ENCODE measurements at regions not wholly inside any gene's neighbourhood (a gene's known extent, or its start where the extent isn't known, plus 50 kb on each side); places are given as distances from the start of the nearest gene placed in this dataset.

GRCh38 chr13:44260336-44260735 lies 113.3 kb upstream of the SERP2 start:
- DNase-seq, result no peak

DNA sequence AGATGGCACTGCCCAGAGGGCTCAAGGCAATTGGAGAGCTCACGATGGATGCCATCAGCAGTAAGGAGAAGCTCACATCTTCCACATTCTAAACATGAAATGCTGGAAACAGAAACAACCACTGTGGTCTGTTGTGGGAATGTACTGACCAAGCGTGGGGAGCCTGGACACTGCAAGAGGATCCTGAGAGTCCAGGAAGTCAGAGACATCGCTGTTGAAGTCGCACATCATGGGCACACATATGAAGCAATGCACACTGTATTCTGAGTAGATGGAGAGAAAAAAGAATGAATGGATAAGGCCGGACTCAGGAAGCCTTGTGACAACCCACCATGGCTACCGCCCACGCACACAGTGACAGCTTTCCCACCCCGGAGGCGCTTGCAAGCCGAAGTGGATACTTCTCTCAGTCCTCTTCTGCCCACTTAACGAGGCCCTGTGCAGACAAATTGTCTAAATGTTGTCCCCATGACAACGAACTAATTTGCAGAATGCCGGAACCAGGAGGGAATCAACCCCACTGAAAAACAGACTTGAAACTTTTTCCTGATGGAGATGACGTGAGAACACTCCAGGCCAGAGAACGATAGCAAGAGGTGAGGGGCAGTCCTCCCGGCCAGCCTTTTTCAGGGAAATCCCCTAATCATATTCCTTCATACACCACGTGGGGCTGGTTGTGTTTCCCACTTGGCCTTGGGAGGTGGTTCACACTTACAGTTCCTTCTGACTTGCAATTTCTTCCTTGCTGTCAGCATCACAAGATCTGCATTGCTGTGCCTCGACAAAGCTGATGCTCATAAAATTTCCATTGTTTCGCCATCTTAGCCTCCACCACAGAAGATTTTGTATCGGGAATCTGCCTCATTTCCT lies 109.6 kb upstream of the SERP2 start:
- DNase-seq, result no peak

DNA sequence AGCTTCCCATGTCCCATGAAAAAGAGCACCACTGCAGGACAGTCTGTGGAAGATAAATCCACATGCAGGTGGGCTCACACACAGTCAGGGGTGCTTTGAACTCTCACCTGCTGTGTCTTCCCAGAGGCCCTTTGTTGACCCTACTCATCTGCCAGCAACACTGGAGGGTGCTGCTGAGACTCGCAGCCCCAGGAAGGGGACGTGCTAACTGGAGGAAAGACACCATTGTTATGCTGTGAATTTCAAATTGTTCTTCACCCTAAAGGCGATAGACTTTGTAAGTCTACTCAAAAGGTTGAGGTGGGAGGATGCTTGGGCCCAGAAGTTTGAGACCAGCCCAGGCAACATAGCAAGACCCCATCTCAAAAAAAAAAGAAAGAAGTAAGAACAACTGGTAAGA lies 107.3 kb upstream of the SERP2 start:
- no peak for DNase-seq

DNA sequence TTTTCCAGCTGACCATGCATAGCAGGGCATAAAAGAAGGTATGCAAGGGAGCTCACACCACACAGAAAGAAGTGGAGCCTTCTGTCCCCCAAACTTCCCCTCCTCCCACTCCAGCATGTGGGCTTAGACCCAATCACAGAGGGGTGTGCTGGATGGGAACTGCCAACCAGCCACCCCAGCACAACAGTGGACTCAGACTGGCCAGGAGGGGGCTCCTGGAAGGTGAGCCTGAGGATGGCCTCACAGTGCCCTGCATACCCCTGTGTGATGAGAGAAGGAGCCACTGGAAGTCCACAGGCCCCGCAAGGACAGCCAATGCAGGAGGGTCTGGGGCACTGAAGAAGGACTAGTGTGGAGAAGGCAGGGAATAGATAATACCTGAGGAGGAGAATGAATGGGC lies 106.9 kb upstream of the SERP2 start:
- DNase-seq, result no peak

GRCh38 chr13:44267203-44267602 lies 106.4 kb upstream of the SERP2 start:
- DNase-seq, result no peak

DNA sequence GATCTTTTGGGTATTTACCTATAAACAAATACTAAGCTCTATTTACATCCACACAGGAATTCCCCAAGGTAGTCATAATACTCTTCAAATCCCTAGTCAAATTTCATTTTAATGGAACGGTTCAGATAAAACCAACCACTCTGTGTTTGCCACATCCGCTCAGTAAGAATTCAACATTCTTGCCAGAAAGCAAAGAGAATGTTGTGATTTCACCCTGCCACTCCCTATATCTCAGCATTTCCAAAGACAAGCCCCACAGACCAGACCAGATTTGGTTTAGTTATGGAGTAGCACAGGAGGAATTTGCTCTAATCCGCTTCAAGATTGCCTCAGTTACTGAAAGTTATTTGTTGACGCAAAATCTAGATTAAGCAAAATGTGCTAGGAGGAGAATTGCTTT lies 105.6 kb upstream of the SERP2 start:
- no peak for DNase-seq

- no peak for DNase-seq
Observed at GRCh38 chr13:44268980-44269379, 104.6 kb upstream of the SERP2 start.

DNA sequence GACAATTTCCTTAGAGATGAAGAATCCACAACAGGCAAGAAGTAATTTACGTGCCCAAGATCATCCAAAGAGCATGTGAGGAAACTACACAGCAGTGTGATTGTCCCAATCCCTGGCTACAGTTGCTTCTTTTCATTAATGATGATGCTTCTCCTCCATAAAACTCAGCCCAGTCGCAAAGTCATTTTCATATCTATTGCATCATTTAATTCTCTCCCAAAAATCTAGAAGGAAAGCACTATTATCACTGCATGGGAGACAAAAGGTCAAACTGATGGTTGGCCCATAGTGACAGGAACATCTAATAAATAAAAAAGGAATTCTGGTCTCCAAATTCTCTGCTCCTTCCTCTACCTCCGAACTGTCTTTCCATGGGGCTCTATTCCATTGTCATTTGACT lies 103.5 kb upstream of the SERP2 start:
- no peak for DNase-seq

- no peak for DNase-seq
Observed at GRCh38 chr13:44271031-44271455, 102.6 kb upstream of the SERP2 start.

DNA sequence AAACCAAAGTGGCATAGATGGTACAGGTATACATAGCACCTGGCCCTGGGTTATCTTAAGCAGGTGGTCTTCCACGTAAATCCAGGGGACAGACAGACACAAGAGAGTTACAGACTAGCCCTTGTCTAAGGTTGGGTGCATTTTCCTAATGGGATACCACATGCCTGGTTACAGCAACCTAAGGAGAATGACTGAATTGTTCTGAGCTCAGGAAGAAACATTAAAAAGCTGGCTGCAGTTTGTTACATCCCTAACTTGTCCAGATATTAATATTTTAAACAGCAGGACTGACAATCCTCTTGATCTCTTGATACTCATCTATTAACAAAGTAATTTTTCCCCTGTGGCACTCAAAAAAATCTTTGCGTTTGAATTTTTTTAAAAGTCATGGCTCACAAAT lies 102.2 kb upstream of the SERP2 start:
- DNase-seq, result no peak

- no peak for DNase-seq
Observed at GRCh38 chr13:44271915-44272341, 101.7 kb upstream of the SERP2 start.

DNA sequence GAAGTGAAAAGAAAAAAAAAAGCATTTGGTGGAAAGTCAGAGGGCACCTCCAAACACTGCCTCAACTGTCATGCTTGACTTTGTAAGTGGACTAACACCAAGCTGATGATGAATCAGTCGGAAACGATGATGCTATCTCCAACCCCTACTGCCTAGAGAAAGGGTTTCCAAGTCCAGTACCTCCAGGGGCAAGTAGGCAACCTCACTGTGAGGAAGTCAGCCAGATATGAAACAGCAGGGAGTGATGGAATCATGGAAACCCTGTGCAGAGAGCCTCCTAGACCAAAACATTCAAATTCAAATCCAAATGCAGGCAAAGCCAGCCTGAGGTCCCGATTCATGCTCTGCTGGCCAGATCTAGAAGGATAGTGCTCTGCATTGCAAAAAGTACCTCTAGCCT lies 100.9 kb upstream of the SERP2 start:
- DNase-seq, result no peak

DNA sequence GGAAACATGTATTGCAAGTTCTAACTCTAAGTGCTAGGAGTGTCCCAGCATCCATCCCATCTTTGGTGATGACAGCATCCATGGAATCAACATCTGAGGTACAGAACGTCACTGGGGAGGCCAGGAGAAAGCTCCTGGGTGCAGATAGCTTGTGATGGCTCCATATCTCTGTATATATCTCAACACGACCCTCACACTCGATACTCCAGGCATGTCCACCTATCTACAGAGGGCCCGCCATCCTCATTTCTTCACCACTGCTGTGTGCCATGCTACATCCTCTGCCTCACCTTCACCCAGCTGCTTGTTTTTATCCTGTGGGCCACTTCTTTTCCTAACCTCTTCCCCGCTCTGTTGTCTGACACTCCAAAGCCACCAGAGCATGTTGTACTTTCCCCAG lies 100.4 kb upstream of the SERP2 start:
- DNase-seq, result no peak

GRCh38 chr13:44273991-44274770 lies 99.4 kb upstream of the SERP2 start:
- DNase-seq, result peak; percentile 68

DNA sequence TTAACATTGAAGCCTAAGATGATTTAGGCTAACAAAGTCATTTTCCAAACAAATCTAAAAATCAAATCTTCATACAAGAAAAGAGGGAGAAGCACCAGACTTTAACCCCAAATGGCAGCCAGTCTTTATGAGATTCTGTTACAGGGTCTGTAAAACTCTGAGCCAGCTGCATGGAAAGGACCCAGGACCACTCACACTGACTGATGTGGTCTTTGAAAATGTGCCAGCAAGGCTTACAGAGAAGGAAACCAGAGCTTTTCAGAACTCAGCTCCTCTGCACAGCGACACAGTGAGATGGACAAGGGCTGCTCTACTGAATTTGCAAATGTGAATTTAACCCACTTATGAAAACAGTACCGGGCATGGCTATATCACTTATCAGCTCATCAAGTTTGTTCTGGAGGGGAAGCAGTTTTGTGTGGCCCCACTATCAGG lies 98.8 kb upstream of the SERP2 start:
- no peak for DNase-seq

GRCh38 chr13:44275381-44275780 lies 98.2 kb upstream of the SERP2 start:
- DNase-seq, result no peak

DNA sequence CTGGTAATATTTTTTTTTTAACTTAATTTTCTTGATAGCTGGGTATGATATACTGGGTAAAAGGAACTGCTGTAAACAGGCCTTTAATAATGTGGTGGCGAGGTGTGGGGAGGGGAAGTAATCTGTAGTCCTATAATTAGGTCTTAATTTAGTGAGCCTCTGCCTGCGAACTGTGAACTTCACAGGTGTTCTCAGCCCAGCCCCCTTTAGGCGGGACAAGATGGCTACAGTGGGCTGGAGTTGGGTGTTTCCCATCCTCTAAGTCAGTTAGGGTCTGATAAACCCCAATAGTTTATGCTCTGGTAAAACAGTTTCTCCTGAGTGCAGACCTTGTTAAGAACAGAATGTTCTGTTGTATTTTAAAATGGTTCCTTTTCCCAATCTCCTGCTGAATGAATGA lies 97.6 kb upstream of the SERP2 start:
- DNase-seq, result no peak

GRCh38 chr13:44277459-44277858 lies 96.2 kb upstream of the SERP2 start:
- no peak for DNase-seq

DNA sequence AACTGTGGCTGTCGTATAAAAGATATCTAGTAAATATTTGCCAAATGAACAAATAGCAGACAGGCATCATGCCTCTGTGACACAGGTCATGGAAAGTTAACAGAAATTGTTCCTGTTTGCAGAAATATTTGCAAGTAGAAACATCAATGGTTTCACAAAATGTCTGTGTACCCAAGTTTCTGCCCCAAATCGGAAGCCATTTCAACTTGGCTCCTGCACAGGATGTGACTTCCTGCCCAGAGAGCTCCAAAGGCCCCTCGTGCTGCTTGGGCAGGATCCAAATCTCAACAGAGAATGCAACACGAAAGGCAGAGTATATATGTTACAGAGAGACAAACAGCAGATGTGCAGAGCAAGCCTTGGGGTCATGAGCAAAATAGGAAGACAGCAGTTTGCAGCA lies 95.5 kb upstream of the SERP2 start:
- DNase-seq, result no peak

DNA sequence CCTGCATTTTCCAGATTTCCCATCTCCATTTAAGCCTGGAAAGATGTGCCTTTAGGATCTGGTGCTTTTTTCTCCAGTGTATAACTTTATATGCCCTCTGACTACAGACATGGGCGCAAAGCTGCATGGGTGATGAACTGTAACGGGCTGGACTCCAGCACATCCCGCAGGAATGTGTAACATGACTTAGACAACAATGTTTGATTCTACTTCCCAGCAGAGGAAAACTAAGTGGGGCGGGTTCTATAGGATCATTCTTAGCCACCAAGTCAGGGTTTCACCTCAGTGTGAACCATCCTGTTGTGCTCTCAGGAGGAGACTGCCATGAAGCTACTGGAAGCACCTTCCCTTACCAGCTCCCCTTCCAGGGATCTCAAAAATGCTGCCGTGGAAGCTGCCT lies 93.2 kb upstream of the SERP2 start:
- DNase-seq, result no peak

- no peak for DNase-seq
Observed at GRCh38 chr13:44281252-44282000, 92.2 kb upstream of the SERP2 start.

DNA sequence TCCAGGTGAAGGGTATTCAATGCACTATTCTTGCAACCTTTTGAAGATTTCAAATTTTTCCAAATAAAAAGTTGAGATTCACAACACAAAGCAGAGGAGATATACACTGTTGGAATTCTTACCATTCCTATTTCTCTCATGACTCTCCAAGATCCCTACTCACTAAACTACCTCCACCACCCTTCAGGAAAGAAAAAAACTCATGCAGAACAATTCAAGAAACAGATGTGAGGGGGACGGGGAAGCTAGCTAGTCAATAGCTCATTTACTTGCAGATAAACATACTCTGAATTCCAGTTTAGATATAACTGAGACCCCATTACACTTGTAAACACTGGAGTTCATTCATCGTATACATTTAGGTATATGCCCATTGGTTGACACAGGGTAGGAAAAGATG lies 90.0 kb upstream of the SERP2 start:
- no peak for DNase-seq

- DNase-seq, result no peak
Observed at GRCh38 chr13:44287958-44288357, 85.7 kb upstream of the SERP2 start.

DNA sequence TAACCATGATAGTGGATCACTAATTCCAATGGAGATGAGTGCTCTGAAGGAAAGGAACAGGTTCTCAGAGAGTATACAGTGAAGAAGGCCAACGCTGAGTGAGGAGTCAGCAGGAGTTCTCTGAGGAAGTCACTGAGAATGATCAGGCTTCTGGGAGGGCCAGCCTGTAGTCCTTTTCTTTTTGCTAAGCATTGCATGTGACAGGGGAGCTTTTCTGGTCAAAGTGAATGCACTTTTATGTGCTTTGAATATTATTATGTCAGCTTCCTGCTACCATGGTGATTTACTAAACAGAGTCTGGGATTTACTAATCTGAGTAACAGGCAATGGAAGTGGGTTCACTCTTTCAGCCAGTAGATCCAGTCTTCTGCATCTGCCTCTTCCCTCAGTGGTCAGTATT lies 81.1 kb upstream of the SERP2 start:
- peak; percentile 45 for DNase-seq
